CD4-positive, alpha-beta T cell treated with Interleukin-2 at 100 ng/mL for 4 hours (primary cell): ENCODE measurements at regions not wholly inside any gene's neighbourhood (a gene's known extent, or its start where the extent isn't known, plus 50 kb on each side); places are given as distances from the start of the nearest gene placed in this dataset.

Experiments
- DNase-seq: peaks from one replicate; pipeline ENCODE4 v3.0.0-alpha.2; 2020; ENCODE audit warnings: low spot score

GRCh38 chr6:53744321-53744720 is 50.5 kb upstream of the LRRC1 start:
- no peak for DNase-seq

GRCh38 chr6:53741034-53741823 is 53.6 kb upstream of the LRRC1 start:
- DNase-seq: no peak

- no peak for DNase-seq
Observed at GRCh38 chr6:53737746-53738145, 57.1 kb upstream of the LRRC1 start.

GRCh38 chr6:53735896-53736295 is 58.9 kb upstream of the LRRC1 start:
- DNase-seq: no peak

GRCh38 chr6:53734473-53735299 is 60.1 kb upstream of the LRRC1 start:
- DNase-seq: peak; percentile 20

GRCh38 chr6:53731866-53732636 is 62.8 kb upstream of the LRRC1 start:
- no peak for DNase-seq

GRCh38 chr6:53730767-53731166 is 64.0 kb upstream of the LRRC1 start:
- DNase-seq: no peak

GRCh38 chr6:53728570-53729194 is 63.1 kb upstream of the KLHL31 start:
- DNase-seq: peak; percentile 60

GRCh38 chr6:53727748-53728147 is 62.2 kb upstream of the KLHL31 start:
- no peak for DNase-seq

- peak; percentile 76 for DNase-seq
Observed at GRCh38 chr6:53725791-53726575, 60.4 kb upstream of the KLHL31 start.

GRCh38 chr6:53724501-53724900 is 58.9 kb upstream of the KLHL31 start:
- DNase-seq: no peak

GRCh38 chr6:53723331-53723730 is 57.8 kb upstream of the KLHL31 start:
- DNase-seq: no peak

GRCh38 chr6:53721766-53722165 is 56.2 kb upstream of the KLHL31 start:
- DNase-seq: no peak

- peak; percentile 65 for DNase-seq
Observed at GRCh38 chr6:53718597-53719460, 53.3 kb upstream of the KLHL31 start.

- DNase-seq: no peak
Observed at GRCh38 chr6:53717566-53717965, 52.0 kb upstream of the KLHL31 start.

- no peak for DNase-seq
Observed at GRCh38 chr6:53715434-53715833, 49.9 kb upstream of the KLHL31 start.
